Endodermal cell (in vitro differentiated cells): ENCODE measurements at regions not wholly inside any gene's neighbourhood (a gene's known extent, or its start where the extent isn't known, plus 50 kb on each side); places are given as distances from the start of the nearest gene placed in this dataset.

ENCODE experiments used
- DNase-seq: peaks from one replicate; pipeline ENCODE4 v3.0.0-alpha.2; 2017
- H3K27ac ChIP-seq: 2 replicates; pipeline ENCODE4 v1.5.1; 2013; ENCODE audit warnings: mild to moderate bottlenecking, low read depth, low read length, moderate library complexity
- H3K27me3 ChIP-seq: 2 replicates; pipeline ENCODE4 v1.6.1; 2013; ENCODE audit warnings: mild to moderate bottlenecking, low read length, moderate library complexity; ENCODE audit not compliant: insufficient read depth, control insufficient read depth, poor library complexity, severe bottlenecking
- H3K36me3 ChIP-seq: 2 replicates; pipeline ENCODE4 v1.7.0; 2013; ENCODE audit warnings: mild to moderate bottlenecking, low read length, moderate library complexity; ENCODE audit not compliant: control insufficient read depth, insufficient read depth
- H3K4me1 ChIP-seq: one replicate; pipeline ENCODE4 v1.7.0; 2013; ENCODE audit warnings: low read length; ENCODE audit not compliant: control insufficient read depth, insufficient read depth
- H3K4me3 ChIP-seq: 2 replicates; pipeline ENCODE4 v1.5.1; 2013; ENCODE audit warnings: mild to moderate bottlenecking, low read length, moderate library complexity
- H3K9ac ChIP-seq: 2 replicates; pipeline ENCODE4 v1.6.1; 2013; ENCODE audit warnings: mild to moderate bottlenecking, low read length, moderate library complexity; ENCODE audit not compliant: poor library complexity, severe bottlenecking; ENCODE audit errors: extremely low read depth
- H3K9me3 ChIP-seq: 2 replicates; pipeline ENCODE4 v1.6.1; 2013; ENCODE audit warnings: mild to moderate bottlenecking, low read length, moderate library complexity; ENCODE audit not compliant: control insufficient read depth
- H3K27ac Mint-ChIP-seq: 2 replicates; pipeline ENCODE4 v1.8.0; 2020; ENCODE audit warnings: mixed read lengths
- H3K27me3 Mint-ChIP-seq: 2 replicates; pipeline ENCODE4 v1.8.0; 2021; ENCODE audit warnings: mild to moderate bottlenecking, mixed read lengths; ENCODE audit not compliant: insufficient read depth
- H3K36me3 Mint-ChIP-seq: 2 replicates; pipeline ENCODE4 v1.8.0; 2020; ENCODE audit warnings: low read depth, mixed read lengths
- H3K4me1 Mint-ChIP-seq: 2 replicates; pipeline ENCODE4 v1.8.0; 2020; ENCODE audit warnings: mixed read lengths
- H3K4me3 Mint-ChIP-seq: 2 replicates; pipeline ENCODE4 v1.8.0; 2020; ENCODE audit warnings: mild to moderate bottlenecking, moderate library complexity, mixed read lengths
- H3K9me3 Mint-ChIP-seq: 2 replicates; pipeline ENCODE4 v1.8.0; 2020; ENCODE audit warnings: mild to moderate bottlenecking, mixed read lengths
- WGBS, 2 experiments: methylation state at CpG; one replicate each; pipeline versions ENCODE4 v1.1.5 to v1.1.7; 2013; ENCODE audit warnings: missing lambda C conversion rate in 2 of 2, mixed read lengths in 1 of 2; ENCODE audit not compliant: insufficient coverage in 1 of 2, insufficient read length in 1 of 2; 5-methylcytosine and 5-hydroxymethylcytosine counted together
- TF ChIP-seq, protein P1 (sequence below): fragments of 200-600 bp; sonication (generic); conservative IDR thresholded peaks from 2 replicates; pipeline ENCODE4 v1.5.0; 2021; ENCODE audit warnings: antibody characterized with exemption, mild to moderate bottlenecking

DNA sequence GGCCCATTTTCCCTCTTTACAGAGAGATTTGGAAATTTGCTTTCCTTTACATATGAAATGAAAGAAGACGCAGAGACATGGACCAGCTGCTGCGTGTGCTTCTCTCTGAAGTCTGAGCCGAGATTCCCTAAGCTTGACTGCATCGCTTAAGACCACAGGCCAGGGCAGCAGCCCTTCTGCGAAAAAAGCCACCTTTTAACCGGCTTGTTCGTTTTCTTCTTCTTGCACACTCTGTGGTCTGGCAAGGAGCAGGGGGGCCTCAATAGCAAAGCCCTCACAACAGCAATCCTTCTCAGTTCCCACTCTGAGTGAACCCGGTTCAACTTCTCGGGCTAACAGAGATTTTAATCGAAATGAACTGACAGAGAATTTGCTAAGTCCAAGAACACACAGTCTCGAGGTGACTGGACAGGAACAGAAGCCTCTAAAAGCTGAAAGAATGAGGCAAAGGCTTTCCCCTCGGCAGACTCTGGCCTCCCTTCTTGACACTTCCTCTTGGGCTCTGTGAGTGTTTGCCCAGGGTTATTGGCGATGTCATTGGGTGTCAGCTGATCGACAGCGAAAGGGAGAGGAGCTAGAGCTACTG is 512.9 kb upstream of the KLF4 start:
- Mint-ChIP-seq H3K36me3 (no peaks in the 10 kb centered on the region), H3K27ac (no peak overlapping the region), H3K4me1 (peaks cover 4% of the 10 kb centered on the region), H3K4me3 (no peak overlapping the region), H3K27me3 (peaks cover 40% of the 10 kb centered on the region), H3K9me3 (no peaks in the 10 kb centered on the region)
- WGBS, 2 experiments = 90 to 92% methylated on average over 14 to 15 of the region's 15 CpGs
- Histone ChIP-seq H3K27me3 (peaks cover 39% of the 10 kb centered on the region), H3K4me3 (no peak overlapping the region), H3K9ac (no peak overlapping the region), H3K9me3 (no peaks in the 10 kb centered on the region), H3K4me1 (no peaks in the 10 kb centered on the region), H3K27ac (no peak overlapping the region), H3K36me3 (no peaks in the 10 kb centered on the region)
- no peak for DNase-seq
- TF ChIP-seq, protein P1, sequence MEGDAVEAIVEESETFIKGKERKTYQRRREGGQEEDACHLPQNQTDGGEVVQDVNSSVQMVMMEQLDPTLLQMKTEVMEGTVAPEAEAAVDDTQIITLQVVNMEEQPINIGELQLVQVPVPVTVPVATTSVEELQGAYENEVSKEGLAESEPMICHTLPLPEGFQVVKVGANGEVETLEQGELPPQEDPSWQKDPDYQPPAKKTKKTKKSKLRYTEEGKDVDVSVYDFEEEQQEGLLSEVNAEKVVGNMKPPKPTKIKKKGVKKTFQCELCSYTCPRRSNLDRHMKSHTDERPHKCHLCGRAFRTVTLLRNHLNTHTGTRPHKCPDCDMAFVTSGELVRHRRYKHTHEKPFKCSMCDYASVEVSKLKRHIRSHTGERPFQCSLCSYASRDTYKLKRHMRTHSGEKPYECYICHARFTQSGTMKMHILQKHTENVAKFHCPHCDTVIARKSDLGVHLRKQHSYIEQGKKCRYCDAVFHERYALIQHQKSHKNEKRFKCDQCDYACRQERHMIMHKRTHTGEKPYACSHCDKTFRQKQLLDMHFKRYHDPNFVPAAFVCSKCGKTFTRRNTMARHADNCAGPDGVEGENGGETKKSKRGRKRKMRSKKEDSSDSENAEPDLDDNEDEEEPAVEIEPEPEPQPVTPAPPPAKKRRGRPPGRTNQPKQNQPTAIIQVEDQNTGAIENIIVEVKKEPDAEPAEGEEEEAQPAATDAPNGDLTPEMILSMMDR = no peak

DNA sequence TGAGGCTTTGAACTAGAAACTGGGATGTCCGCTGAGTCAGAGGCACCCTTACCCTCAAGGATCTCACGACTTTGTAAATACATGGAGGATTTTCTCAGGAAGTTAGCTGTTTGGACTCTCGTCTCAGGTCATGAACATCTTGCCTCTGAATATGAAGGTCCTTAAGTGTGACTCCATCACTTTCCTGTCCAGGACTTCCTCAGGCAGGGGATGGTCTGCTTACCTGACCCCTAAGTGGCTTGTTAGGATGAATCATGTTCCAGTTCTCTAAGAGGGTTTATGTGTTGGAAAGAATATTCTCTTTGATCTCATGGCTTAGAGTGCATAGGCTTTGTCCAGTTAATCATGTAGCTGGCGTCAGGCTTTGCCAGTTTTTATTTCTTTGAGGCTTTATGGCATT is 511.7 kb upstream of the KLF4 start:
- H3K9me3 Mint-ChIP-seq = no peaks in the 10 kb centered on the region

DNA sequence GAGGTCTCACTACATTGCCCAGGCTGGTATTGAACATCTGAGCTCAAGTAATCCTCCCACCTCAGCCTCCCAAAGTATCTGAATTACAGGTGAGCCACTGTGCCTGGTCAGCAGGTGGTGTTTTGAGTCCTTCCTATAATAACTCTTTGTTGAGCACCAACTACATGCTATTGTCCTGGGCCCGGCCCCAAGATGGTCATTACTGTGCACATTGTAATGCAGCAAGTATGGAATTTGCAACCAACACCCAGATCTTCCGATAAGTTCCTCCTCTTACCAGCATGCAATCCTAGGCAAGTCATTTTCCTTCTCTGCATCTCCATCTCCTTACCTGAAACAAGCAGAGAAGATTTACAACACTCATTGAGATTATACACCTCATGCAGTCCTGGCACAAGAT is 510.3 kb upstream of the KLF4 start:
- H3K4me1 Mint-ChIP-seq = peaks cover 4% of the 10 kb centered on the region
- no peaks in the 10 kb centered on the region for H3K9me3 ChIP-seq
- no peaks in the 10 kb centered on the region for H3K36me3 ChIP-seq
- H3K27ac Mint-ChIP-seq = no peak overlapping the region
- no peak overlapping the region for H3K4me3 ChIP-seq
- H3K4me3 Mint-ChIP-seq = no peak overlapping the region
- TF ChIP-seq, protein P1 = no peak
- H3K27me3 ChIP-seq = peaks cover 31% of the 10 kb centered on the region
- no peaks in the 10 kb centered on the region for H3K9me3 Mint-ChIP-seq
- H3K9ac ChIP-seq = no peak overlapping the region
- H3K36me3 Mint-ChIP-seq = no peaks in the 10 kb centered on the region
- peaks cover 34% of the 10 kb centered on the region for H3K27me3 Mint-ChIP-seq
- H3K4me1 ChIP-seq = no peaks in the 10 kb centered on the region
- no peak for DNase-seq
- WGBS, 2 experiments = 83 to 90% methylated on average over 1 to 2 of the region's 2 CpGs
- H3K27ac ChIP-seq = no peak overlapping the region

More for the DNA sequence above, 511.7 kb upstream of the KLF4 start:
- Histone ChIP-seq H3K27ac (no peak overlapping the region), H3K9me3 (no peaks in the 10 kb centered on the region), H3K4me1 (no peaks in the 10 kb centered on the region), H3K27me3 (peaks cover 39% of the 10 kb centered on the region), H3K4me3 (no peak overlapping the region), H3K9ac (no peak overlapping the region), H3K36me3 (no peaks in the 10 kb centered on the region)
- H3K27ac Mint-ChIP-seq = no peak overlapping the region
- peaks cover 37% of the 10 kb centered on the region for H3K27me3 Mint-ChIP-seq
- H3K4me1 Mint-ChIP-seq = peaks cover 4% of the 10 kb centered on the region
- TF ChIP-seq, protein P1 = no peak
- WGBS, 2 experiments = 90 to 93% methylated on average over 3 to 4 of the region's 4 CpGs
- no peak for DNase-seq
- H3K36me3 Mint-ChIP-seq = no peaks in the 10 kb centered on the region
- no peak overlapping the region for H3K4me3 Mint-ChIP-seq
